ENCODE measurements at regions not wholly inside any gene's neighbourhood (a gene's known extent, or its start where the extent isn't known, plus 50 kb on each side); places are given as distances from the start of the nearest gene placed in this dataset.

- H3K4me1 ChIP-seq (ENCODE audit: insufficient read depth, poor library complexity, severe bottlenecking) = no peaks in the 10 kb centered on the region
- no peak overlapping the region for H3K27ac ChIP-seq (ENCODE audit: poor library complexity, severe bottlenecking)
- no peaks in the 10 kb centered on the region for H3K36me3 ChIP-seq (ENCODE audit: low read depth)
- H3K4me3 ChIP-seq (ENCODE audit: severe bottlenecking) = no peak overlapping the region
- no peak for DNase-seq (ENCODE audit: low spot score)
- ATAC-seq (ENCODE audit: low read depth) = no peak
- H3K27me3 ChIP-seq (ENCODE audit: insufficient read depth, poor library complexity, severe bottlenecking) = no peaks in the 10 kb centered on the region
- no peaks in the 10 kb centered on the region for H3K9me3 ChIP-seq (ENCODE audit: severe bottlenecking)
- TF ChIP-seq, protein P1, sequence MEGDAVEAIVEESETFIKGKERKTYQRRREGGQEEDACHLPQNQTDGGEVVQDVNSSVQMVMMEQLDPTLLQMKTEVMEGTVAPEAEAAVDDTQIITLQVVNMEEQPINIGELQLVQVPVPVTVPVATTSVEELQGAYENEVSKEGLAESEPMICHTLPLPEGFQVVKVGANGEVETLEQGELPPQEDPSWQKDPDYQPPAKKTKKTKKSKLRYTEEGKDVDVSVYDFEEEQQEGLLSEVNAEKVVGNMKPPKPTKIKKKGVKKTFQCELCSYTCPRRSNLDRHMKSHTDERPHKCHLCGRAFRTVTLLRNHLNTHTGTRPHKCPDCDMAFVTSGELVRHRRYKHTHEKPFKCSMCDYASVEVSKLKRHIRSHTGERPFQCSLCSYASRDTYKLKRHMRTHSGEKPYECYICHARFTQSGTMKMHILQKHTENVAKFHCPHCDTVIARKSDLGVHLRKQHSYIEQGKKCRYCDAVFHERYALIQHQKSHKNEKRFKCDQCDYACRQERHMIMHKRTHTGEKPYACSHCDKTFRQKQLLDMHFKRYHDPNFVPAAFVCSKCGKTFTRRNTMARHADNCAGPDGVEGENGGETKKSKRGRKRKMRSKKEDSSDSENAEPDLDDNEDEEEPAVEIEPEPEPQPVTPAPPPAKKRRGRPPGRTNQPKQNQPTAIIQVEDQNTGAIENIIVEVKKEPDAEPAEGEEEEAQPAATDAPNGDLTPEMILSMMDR (IDR thresholded peaks at IDR 0.05; ENCODE audit: poor library complexity, severe bottlenecking) = no peak
Observed at GRCh38 chr4:10773656-10774055, 89.1 kb upstream of the CLNK start.

DNA sequence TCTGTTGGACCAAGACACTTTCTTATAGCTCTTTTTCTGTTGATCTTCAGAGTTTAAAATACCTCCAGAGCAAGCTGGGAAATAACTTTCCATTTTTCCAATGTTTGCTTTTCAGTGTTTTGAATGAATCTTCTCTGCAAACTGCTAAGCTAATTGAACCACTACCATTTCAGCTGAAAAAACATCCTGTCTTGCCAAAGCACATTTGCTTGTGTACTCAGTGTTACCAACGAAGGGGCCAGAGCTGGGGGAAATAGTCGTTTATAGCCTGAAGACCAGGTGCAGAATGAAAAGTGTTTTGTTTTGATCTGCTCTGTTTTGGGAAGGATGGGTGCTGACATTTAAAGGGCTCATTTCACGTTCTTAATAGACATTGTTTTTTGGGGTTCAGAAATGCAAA lies 88.4 kb upstream of the CLNK start:
- no peaks in the 10 kb centered on the region for H3K9me3 ChIP-seq (ENCODE audit: severe bottlenecking)
- H3K4me1 ChIP-seq (ENCODE audit: insufficient read depth, poor library complexity, severe bottlenecking) = no peaks in the 10 kb centered on the region
- no peak overlapping the region for H3K27ac ChIP-seq (ENCODE audit: poor library complexity, severe bottlenecking)
- DNase-seq (ENCODE audit: low spot score) (no peak), ATAC-seq (ENCODE audit: low read depth) (no peak)
- H3K36me3 ChIP-seq (ENCODE audit: low read depth) = no peaks in the 10 kb centered on the region
- TF ChIP-seq, protein P1 (IDR thresholded peaks at IDR 0.05; ENCODE audit: poor library complexity, severe bottlenecking) = no peak
- H3K4me3 ChIP-seq (ENCODE audit: severe bottlenecking) = no peak overlapping the region
- no peaks in the 10 kb centered on the region for H3K27me3 ChIP-seq (ENCODE audit: insufficient read depth, poor library complexity, severe bottlenecking)

- TF ChIP-seq, protein P1 (IDR thresholded peaks at IDR 0.05; ENCODE audit: poor library complexity, severe bottlenecking) = no peak
- DNase-seq (ENCODE audit: low spot score) (no peak), ATAC-seq (ENCODE audit: low read depth) (no peak)
- H3K4me1 ChIP-seq (ENCODE audit: insufficient read depth, poor library complexity, severe bottlenecking) = no peaks in the 10 kb centered on the region
- H3K4me3 ChIP-seq (ENCODE audit: severe bottlenecking) = no peak overlapping the region
- H3K27ac ChIP-seq (ENCODE audit: poor library complexity, severe bottlenecking) = no peak overlapping the region
- H3K9me3 ChIP-seq (ENCODE audit: severe bottlenecking) = no peaks in the 10 kb centered on the region
- no peaks in the 10 kb centered on the region for H3K27me3 ChIP-seq (ENCODE audit: insufficient read depth, poor library complexity, severe bottlenecking)
- H3K36me3 ChIP-seq (ENCODE audit: low read depth) = no peaks in the 10 kb centered on the region
Observed at GRCh38 chr4:10765386-10765785, 80.8 kb upstream of the CLNK start.

- Histone ChIP-seq H3K27me3 (ENCODE audit: insufficient read depth, poor library complexity, severe bottlenecking) (no peaks in the 10 kb centered on the region), H3K36me3 (ENCODE audit: low read depth) (no peaks in the 10 kb centered on the region), H3K4me1 (ENCODE audit: insufficient read depth, poor library complexity, severe bottlenecking) (no peaks in the 10 kb centered on the region), H3K9me3 (ENCODE audit: severe bottlenecking) (no peaks in the 10 kb centered on the region), H3K27ac (ENCODE audit: poor library complexity, severe bottlenecking) (no peak overlapping the region), H3K4me3 (ENCODE audit: severe bottlenecking) (no peak overlapping the region)
- TF ChIP-seq, protein P1 (IDR thresholded peaks at IDR 0.05; ENCODE audit: poor library complexity, severe bottlenecking) = no peak
- ATAC-seq (ENCODE audit: low read depth) = no peak
- no peak for DNase-seq (ENCODE audit: low spot score)
Observed at GRCh38 chr4:10762561-10762960, 78.0 kb upstream of the CLNK start.

- H3K4me3 ChIP-seq (ENCODE audit: severe bottlenecking) = no peak overlapping the region
- ATAC-seq (ENCODE audit: low read depth) (no peak), DNase-seq (ENCODE audit: low spot score) (no peak)
- H3K4me1 ChIP-seq (ENCODE audit: insufficient read depth, poor library complexity, severe bottlenecking) = no peaks in the 10 kb centered on the region
- no peaks in the 10 kb centered on the region for H3K36me3 ChIP-seq (ENCODE audit: low read depth)
- H3K27ac ChIP-seq (ENCODE audit: poor library complexity, severe bottlenecking) = no peak overlapping the region
- H3K9me3 ChIP-seq (ENCODE audit: severe bottlenecking) = no peaks in the 10 kb centered on the region
- H3K27me3 ChIP-seq (ENCODE audit: insufficient read depth, poor library complexity, severe bottlenecking) = no peaks in the 10 kb centered on the region
- TF ChIP-seq, protein P1 (IDR thresholded peaks at IDR 0.05; ENCODE audit: poor library complexity, severe bottlenecking) = no peak
Observed at GRCh38 chr4:10761903-10762302, 77.3 kb upstream of the CLNK start.

Data from RWPE2 (cell line).